Panc1 (cell line): ENCODE measurements at regions not wholly inside any gene's neighbourhood (a gene's known extent, or its start where the extent isn't known, plus 50 kb on each side); places are given as distances from the start of the nearest gene placed in this dataset.

Experiments
- POLR2AphosphoS5 ChIP-seq: IDR thresholded peaks from 2 replicates; pipeline ENCODE4 v1.6.1; 2012; ENCODE audit warnings: mild to moderate bottlenecking, low read depth, low read length, moderate library complexity
- SIN3A ChIP-seq: IDR thresholded peaks from 2 replicates; pipeline ENCODE4 v1.6.1; 2012; ENCODE audit warnings: low read depth, mild to moderate bottlenecking, low read length, moderate library complexity, borderline replicate concordance; ENCODE audit not compliant: insufficient read depth
- TF ChIP-seq, protein P1 (sequence below), 2 experiments: IDR thresholded peaks; 2 replicates each; pipeline ENCODE4 v1.6.1; 2011 to 2012; ENCODE audit warnings: low read depth in 2 of 2, control low read depth in 1 of 2, low read length in 1 of 2, mild to moderate bottlenecking in 1 of 2, moderate library complexity in 1 of 2; ENCODE audit not compliant: insufficient read depth in 1 of 2

DNA sequence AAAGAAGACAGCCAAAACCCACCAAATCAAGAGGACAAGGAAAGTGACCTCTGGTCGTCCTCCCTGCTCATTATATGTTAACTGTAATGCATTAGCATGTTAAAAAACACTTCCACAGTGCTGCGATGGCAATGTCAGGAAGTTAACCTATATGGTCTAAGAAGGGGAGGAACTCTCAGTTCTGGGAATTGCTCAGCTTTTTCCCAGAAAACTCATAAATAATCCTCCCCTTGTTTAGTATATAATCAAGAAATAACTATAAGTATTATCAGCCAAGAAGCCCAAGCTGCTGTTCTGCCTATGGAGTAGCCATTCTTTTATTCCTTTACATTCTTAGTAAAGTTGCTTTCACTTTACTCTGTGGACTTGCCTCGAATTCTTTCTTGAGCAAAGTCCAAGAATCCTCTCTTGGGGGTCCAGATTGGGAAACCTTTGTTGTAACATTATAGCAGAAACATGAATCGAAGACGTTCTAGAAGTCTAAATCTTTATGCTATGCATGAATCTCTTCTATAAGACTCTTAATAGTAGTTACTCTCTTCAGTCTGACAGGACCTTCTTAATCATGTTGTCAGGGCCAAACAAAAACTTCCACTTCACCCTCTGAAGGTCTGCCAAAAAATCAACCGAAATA is 110.0 kb upstream of the VANGL1 start:
- TF ChIP-seq, protein P1, sequence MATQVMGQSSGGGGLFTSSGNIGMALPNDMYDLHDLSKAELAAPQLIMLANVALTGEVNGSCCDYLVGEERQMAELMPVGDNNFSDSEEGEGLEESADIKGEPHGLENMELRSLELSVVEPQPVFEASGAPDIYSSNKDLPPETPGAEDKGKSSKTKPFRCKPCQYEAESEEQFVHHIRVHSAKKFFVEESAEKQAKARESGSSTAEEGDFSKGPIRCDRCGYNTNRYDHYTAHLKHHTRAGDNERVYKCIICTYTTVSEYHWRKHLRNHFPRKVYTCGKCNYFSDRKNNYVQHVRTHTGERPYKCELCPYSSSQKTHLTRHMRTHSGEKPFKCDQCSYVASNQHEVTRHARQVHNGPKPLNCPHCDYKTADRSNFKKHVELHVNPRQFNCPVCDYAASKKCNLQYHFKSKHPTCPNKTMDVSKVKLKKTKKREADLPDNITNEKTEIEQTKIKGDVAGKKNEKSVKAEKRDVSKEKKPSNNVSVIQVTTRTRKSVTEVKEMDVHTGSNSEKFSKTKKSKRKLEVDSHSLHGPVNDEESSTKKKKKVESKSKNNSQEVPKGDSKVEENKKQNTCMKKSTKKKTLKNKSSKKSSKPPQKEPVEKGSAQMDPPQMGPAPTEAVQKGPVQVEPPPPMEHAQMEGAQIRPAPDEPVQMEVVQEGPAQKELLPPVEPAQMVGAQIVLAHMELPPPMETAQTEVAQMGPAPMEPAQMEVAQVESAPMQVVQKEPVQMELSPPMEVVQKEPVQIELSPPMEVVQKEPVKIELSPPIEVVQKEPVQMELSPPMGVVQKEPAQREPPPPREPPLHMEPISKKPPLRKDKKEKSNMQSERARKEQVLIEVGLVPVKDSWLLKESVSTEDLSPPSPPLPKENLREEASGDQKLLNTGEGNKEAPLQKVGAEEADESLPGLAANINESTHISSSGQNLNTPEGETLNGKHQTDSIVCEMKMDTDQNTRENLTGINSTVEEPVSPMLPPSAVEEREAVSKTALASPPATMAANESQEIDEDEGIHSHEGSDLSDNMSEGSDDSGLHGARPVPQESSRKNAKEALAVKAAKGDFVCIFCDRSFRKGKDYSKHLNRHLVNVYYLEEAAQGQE (IDR thresholded peaks at IDR 0.05; ENCODE audit: insufficient read depth in 1 of 2, low read depth in 2 of 2, low read length in 1 of 2): no peak
- TF ChIP-seq POLR2AphosphoS5 (no peak), SIN3A (no peak)
